Hepatocyte (in vitro differentiated cells): ENCODE measurements at regions not wholly inside any gene's neighbourhood (a gene's known extent, or its start where the extent isn't known, plus 50 kb on each side); places are given as distances from the start of the nearest gene placed in this dataset.
"Not testable (repeated sequence)": the region's sequence is repeated elsewhere in the genome, so short reads cannot be mapped to it uniquely, and the experiment has no call there.

Source experiments
- DNase-seq: peaks from one replicate; pipeline ENCODE4 v3.0.0-alpha.2; 2016; ENCODE audit warnings: low spot score
- H2AFZ ChIP-seq: fragments of 200-600 bp; sonication (generic); 2 replicates; pipeline ENCODE4 v1.6.0; 2016; ENCODE audit warnings: antibody characterized with exemption, mild to moderate bottlenecking
- H3K27ac ChIP-seq: fragments of 200-600 bp; sonication (generic); 2 replicates; pipeline ENCODE4 v1.5.1; 2016; ENCODE audit warnings: mild to moderate bottlenecking
- H3K27me3 ChIP-seq: fragments of 200-600 bp; sonication (generic); 2 replicates; pipeline ENCODE4 v1.6.1; 2016
- H3K36me3 ChIP-seq: fragments of 200-600 bp; sonication (generic); replicated peaks from 2 replicates; pipeline ENCODE4 v1.5.1; 2016; ENCODE audit warnings: low read depth; ENCODE audit not compliant: insufficient read depth
- H3K4me1 ChIP-seq: fragments of 200-600 bp; sonication (generic); 2 replicates; pipeline ENCODE4 v1.5.1; 2016; ENCODE audit warnings: mild to moderate bottlenecking, moderate library complexity; ENCODE audit not compliant: insufficient read depth
- H3K4me2 ChIP-seq: fragments of 200-600 bp; sonication (generic); 2 replicates; pipeline ENCODE4 v1.6.0; 2016
- H3K4me3 ChIP-seq: fragments of 200-600 bp; sonication (generic); 2 replicates; pipeline ENCODE4 v1.5.1; 2016; ENCODE audit warnings: mild to moderate bottlenecking
- H3K79me2 ChIP-seq: fragments of 200-600 bp; sonication (generic); 2 replicates; pipeline ENCODE4 v1.6.0; 2017; ENCODE audit warnings: mild to moderate bottlenecking
- H3K9me2 ChIP-seq: fragments of 200-600 bp; sonication (generic); replicated peaks from 2 replicates; pipeline ENCODE4 v1.6.0; 2017; ENCODE audit warnings: mild to moderate bottlenecking; ENCODE audit not compliant: insufficient read depth
- H3K9me3 ChIP-seq: fragments of 200-600 bp; sonication (generic); 2 replicates; pipeline ENCODE4 v1.5.1; 2016; ENCODE audit warnings: low read depth, mild to moderate bottlenecking
- H4K20me1 ChIP-seq: fragments of 200-600 bp; sonication (generic); 2 replicates; pipeline ENCODE4 v1.6.0; 2016; ENCODE audit warnings: mild to moderate bottlenecking; ENCODE audit not compliant: insufficient read depth, poor library complexity, severe bottlenecking
- EZH2 ChIP-seq: fragments of 200-600 bp; sonication (generic); IDR thresholded peaks from 2 replicates; pipeline ENCODE4 v1.6.1; 2016; ENCODE audit warnings: antibody characterized with exemption, mild to moderate bottlenecking, borderline replicate concordance
- EZH2phosphoT487 ChIP-seq: fragments of 200-600 bp; sonication (generic); IDR thresholded peaks from one replicate; pipeline ENCODE4 v1.6.1; 2018; ENCODE audit warnings: antibody characterized with exemption, mild to moderate bottlenecking, low read depth, moderate library complexity; ENCODE audit not compliant: unreplicated experiment, severe bottlenecking
- WGBS: methylation state at CpG from one replicate; pipeline ENCODE4 v1.1.6; 2016; ENCODE audit warnings: low lambda C conversion rate; ENCODE audit errors: missing lambda C conversion rate; 5-methylcytosine and 5-hydroxymethylcytosine counted together
- TF ChIP-seq, protein P1 (sequence below): fragments of 200-600 bp; sonication (generic); IDR thresholded peaks from 2 replicates; pipeline ENCODE4 v1.5.1; 2016; ENCODE audit warnings: antibody characterized with exemption, mild to moderate bottlenecking; ENCODE audit not compliant: poor library complexity

DNA sequence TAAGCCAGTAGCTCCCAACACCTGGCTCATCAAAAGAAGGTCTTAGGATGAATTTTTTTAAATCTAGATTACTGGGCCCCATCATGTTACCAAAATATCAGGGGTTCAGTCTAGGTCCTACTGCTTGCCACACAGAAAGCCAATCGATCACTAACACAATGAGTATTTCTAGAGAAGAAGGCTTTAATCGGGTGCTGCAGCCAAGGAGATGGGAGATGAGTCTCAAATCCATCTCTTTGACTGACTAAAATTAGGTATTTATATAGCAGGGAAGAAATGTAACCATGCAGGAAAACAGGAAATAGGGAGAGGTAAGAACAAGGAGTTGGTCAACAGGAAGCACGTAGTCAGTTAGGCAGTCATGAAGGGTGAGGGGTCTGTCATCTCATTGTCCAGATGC is 288.2 kb downstream of the CEP170 start:
- Histone ChIP-seq H3K27me3 (no peaks in the 10 kb centered on the region), H2AFZ (no peak overlapping the region), H3K79me2 (no peaks in the 10 kb centered on the region), H3K27ac (no peak overlapping the region), H3K4me2 (no peak overlapping the region), H3K4me3 (no peak overlapping the region), H4K20me1 (no peaks in the 10 kb centered on the region), H3K9me2 (no peaks in the 10 kb centered on the region), H3K4me1 (no peaks in the 10 kb centered on the region), H3K9me3 (no peaks in the 10 kb centered on the region), H3K36me3 (no peaks in the 10 kb centered on the region)
- no peak for DNase-seq
- 89% methylated on average over 3 of the region's 3 CpGs for WGBS
- no peak for TF ChIP-seq EZH2phosphoT487
- TF ChIP-seq, protein P1, sequence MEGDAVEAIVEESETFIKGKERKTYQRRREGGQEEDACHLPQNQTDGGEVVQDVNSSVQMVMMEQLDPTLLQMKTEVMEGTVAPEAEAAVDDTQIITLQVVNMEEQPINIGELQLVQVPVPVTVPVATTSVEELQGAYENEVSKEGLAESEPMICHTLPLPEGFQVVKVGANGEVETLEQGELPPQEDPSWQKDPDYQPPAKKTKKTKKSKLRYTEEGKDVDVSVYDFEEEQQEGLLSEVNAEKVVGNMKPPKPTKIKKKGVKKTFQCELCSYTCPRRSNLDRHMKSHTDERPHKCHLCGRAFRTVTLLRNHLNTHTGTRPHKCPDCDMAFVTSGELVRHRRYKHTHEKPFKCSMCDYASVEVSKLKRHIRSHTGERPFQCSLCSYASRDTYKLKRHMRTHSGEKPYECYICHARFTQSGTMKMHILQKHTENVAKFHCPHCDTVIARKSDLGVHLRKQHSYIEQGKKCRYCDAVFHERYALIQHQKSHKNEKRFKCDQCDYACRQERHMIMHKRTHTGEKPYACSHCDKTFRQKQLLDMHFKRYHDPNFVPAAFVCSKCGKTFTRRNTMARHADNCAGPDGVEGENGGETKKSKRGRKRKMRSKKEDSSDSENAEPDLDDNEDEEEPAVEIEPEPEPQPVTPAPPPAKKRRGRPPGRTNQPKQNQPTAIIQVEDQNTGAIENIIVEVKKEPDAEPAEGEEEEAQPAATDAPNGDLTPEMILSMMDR: no peak
- no peak for TF ChIP-seq EZH2

GRCh38 chr1:242959397-242959796 is 295.7 kb downstream of the CEP170 start:
- WGBS: 68% methylated on average over 3 of the region's 3 CpGs
- DNase-seq: not testable (repeated sequence)

DNA sequence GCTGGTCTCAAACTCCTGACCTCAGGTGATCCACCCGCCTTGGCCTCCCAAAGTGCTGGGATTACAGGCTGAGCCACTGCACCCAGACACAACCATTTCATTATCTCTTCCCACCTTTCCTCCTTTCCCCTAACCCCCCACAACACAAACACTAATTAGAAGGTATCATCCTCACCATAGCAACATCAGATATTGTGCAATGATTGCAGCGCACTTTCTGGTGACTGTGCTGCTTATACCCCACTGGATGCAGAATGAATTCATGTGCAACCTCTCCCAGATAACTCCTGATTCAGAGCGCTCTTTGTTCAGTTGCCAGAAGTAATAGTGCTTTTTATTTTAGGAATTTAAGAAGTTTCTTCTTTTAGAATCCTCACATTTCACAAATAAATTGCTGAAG is 300.1 kb downstream of the CEP170 start:
- H3K4me2 ChIP-seq: not testable (repeated sequence)
- 76% methylated on average over 3 of the region's 3 CpGs for WGBS

More at GRCh38 chr1:242959397-242959796, 295.7 kb downstream of the CEP170 start:
- not testable (repeated sequence) for H3K4me3 ChIP-seq, H3K9me3 ChIP-seq, H4K20me1 ChIP-seq, H3K4me1 ChIP-seq, H3K9me2 ChIP-seq, H3K79me2 ChIP-seq, H3K27me3 ChIP-seq, H2AFZ ChIP-seq, H3K36me3 ChIP-seq, H3K4me2 ChIP-seq, H3K27ac ChIP-seq

DNA sequence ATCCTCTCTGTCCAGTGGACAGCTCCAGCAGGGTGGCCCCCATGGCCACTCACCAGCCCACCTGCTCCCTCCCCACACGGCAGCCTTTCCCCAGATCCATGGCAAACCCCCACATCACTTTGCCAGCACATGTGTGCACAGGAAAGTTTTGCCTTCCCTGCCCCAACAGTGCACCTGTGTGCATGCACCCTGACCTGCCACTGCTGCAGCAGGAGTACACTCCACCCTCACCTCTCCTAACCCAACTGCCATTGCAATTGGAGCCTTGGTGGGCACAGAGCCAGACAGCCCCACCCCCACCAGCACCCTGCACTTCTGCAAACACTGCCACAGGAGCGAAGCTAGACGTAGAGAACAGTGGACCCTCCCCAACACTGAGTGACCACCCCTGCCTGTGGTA is 308.9 kb downstream of the CEP170 start:
- 63% methylated on average over 1 of the region's 3 CpGs for WGBS
- no peaks in the 10 kb centered on the region for H3K4me1 ChIP-seq
- no peaks in the 10 kb centered on the region for H3K79me2 ChIP-seq
- H3K4me3 ChIP-seq: no peak overlapping the region
- H3K4me2 ChIP-seq: no peak overlapping the region
- no peak overlapping the region for H2AFZ ChIP-seq
- H3K27me3 ChIP-seq: no peaks in the 10 kb centered on the region
- no peak for DNase-seq
- TF ChIP-seq EZH2phosphoT487: no peak
- no peaks in the 10 kb centered on the region for H3K9me3 ChIP-seq
- no peaks in the 10 kb centered on the region for H3K36me3 ChIP-seq
- H3K27ac ChIP-seq: no peak overlapping the region
- no peaks in the 10 kb centered on the region for H3K9me2 ChIP-seq
- H4K20me1 ChIP-seq: no peaks in the 10 kb centered on the region

More for the DNA sequence above, 300.1 kb downstream of the CEP170 start:
- H3K36me3 ChIP-seq, H3K79me2 ChIP-seq, H4K20me1 ChIP-seq, H3K4me1 ChIP-seq, H3K27ac ChIP-seq, H3K9me3 ChIP-seq, H3K27me3 ChIP-seq, H3K9me2 ChIP-seq, H3K4me3 ChIP-seq, DNase-seq, H2AFZ ChIP-seq: not testable (repeated sequence)

- not testable (repeated sequence) for H3K9me2 ChIP-seq, H3K27me3 ChIP-seq, H3K9me3 ChIP-seq, H2AFZ ChIP-seq, H3K27ac ChIP-seq, H3K4me1 ChIP-seq, H3K36me3 ChIP-seq, H3K4me3 ChIP-seq, H3K79me2 ChIP-seq, H3K4me2 ChIP-seq, H4K20me1 ChIP-seq
- TF ChIP-seq, protein P1: peak; percentile 13
- peak; percentile 16 for DNase-seq
- 30% methylated on average over 11 of the region's 11 CpGs for WGBS
These were observed 318.4 kb downstream of the CEP170 start for GRCh38 chr1:242936725-242937124.

- 35% methylated on average over 6 of the region's 6 CpGs for WGBS
- H4K20me1 ChIP-seq, H3K4me1 ChIP-seq, H3K9me3 ChIP-seq, H3K9me2 ChIP-seq, H3K27me3 ChIP-seq, H2AFZ ChIP-seq, H3K4me2 ChIP-seq, H3K79me2 ChIP-seq, H3K4me3 ChIP-seq, H3K36me3 ChIP-seq: not testable (repeated sequence)
- peak; percentile 39 for DNase-seq
- peak overlapping the region; percentile 25 for H3K27ac ChIP-seq
These were observed 330.4 kb downstream of the CEP170 start for GRCh38 chr1:242924717-242925116.

DNA sequence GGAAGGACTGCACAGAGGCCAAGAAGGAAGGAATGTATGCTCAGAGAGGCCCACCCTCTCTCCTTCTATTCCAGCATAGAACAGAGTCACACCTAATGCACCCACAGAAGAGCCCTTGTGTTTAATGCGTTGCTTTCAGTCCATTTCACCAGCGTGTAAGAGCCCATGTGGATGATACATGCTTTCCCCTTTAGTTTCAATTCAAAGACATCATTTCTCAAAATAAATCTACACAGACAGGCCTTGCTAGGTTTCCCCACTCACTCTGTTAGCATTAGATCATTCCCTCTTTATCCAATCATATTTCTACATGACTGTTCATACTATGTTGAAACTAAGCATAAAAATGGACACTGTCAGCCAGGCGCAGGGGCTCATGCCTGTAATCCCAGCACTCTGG is 331.5 kb downstream of the CEP170 start:
- not testable (repeated sequence) for H3K9me2 ChIP-seq, H3K4me2 ChIP-seq, H3K79me2 ChIP-seq, H3K4me1 ChIP-seq, H3K4me3 ChIP-seq, H3K36me3 ChIP-seq, H3K27ac ChIP-seq, H4K20me1 ChIP-seq, H2AFZ ChIP-seq, H3K27me3 ChIP-seq, DNase-seq, H3K9me3 ChIP-seq
- WGBS: 96% methylated on average over 3 of the region's 3 CpGs
